ENCODE measurements at regions not wholly inside any gene's neighbourhood (a gene's known extent, or its start where the extent isn't known, plus 50 kb on each side); places are given as distances from the start of the nearest gene placed in this dataset.
"Not testable (repeated sequence)": the region's sequence is repeated elsewhere in the genome, so short reads cannot be mapped to it uniquely, and the experiment has no call there.

- not testable (repeated sequence) for H3K14ac ChIP-seq (ENCODE audit: low read length in 2 of 2); H3K36me3 ChIP-seq (ENCODE audit: control insufficient read depth in 1 of 2, insufficient read depth in 2 of 2, low read depth in 1 of 2, low read length in 2 of 2); H3K9ac ChIP-seq (ENCODE audit: low read length); H3K4me2 ChIP-seq (ENCODE audit: low read length, poor library complexity, severe bottlenecking); H3K27ac ChIP-seq (ENCODE audit: low read length, poor library complexity, severe bottlenecking); H4K8ac ChIP-seq (ENCODE audit: low read length); DNase-seq; H2BK5ac ChIP-seq (ENCODE audit: low read depth, low read length, poor library complexity, severe bottlenecking); H3K4me3 ChIP-seq (ENCODE audit: insufficient read depth in 1 of 2, low read depth in 1 of 2, low read length in 2 of 2); H3K79me1 ChIP-seq (replicated peaks; ENCODE audit: low read length, poor library complexity, severe bottlenecking); H4K91ac ChIP-seq (ENCODE audit: low read length); H2AK5ac ChIP-seq (ENCODE audit: low read length, severe bottlenecking); H3K27me3 ChIP-seq (ENCODE audit: control insufficient read depth in 1 of 2, insufficient read depth in 1 of 2, low read length in 2 of 2); H3K4me1 ChIP-seq (ENCODE audit: control insufficient read depth, insufficient read depth, low read depth, low read length); H2AFZ ChIP-seq (ENCODE audit: low read depth, low read length); H3K9me3 ChIP-seq (ENCODE audit: control insufficient read depth, low read length); H3K4ac ChIP-seq (ENCODE audit: low read depth in 1 of 2, low read length in 2 of 2); H2BK120ac ChIP-seq (ENCODE audit: low read depth, low read length); H3K23ac ChIP-seq (ENCODE audit: low read length in 2 of 2); H2BK15ac ChIP-seq (ENCODE audit: low read depth, poor library complexity, severe bottlenecking); H2BK12ac ChIP-seq (ENCODE audit: low read length in 2 of 2); H3K18ac ChIP-seq (ENCODE audit: low read depth in 1 of 2, low read length in 2 of 2)
- 73% methylated on average over 4 of the region's 4 CpGs for WGBS
Measured at GRCh38 chr6:164339442-164339841, 924.9 kb downstream of the QKI start.

GRCh38 chr6:164337925-164338397 lies 923.4 kb downstream of the QKI start:
- WGBS, result 80% methylated on average over 4 of the region's 4 CpGs

GRCh38 chr6:164337024-164337924 lies 922.8 kb downstream of the QKI start:
- H3K79me1 ChIP-seq (replicated peaks; ENCODE audit: low read length, poor library complexity, severe bottlenecking), result no peaks in the 10 kb centered on the region
- no peak overlapping the region for H3K18ac ChIP-seq (ENCODE audit: low read depth in 1 of 2, low read length in 2 of 2)
- H3K4me2 ChIP-seq (ENCODE audit: low read length, poor library complexity, severe bottlenecking), result no peak overlapping the region
- H3K4me1 ChIP-seq (ENCODE audit: control insufficient read depth, insufficient read depth, low read depth, low read length), result no peaks in the 10 kb centered on the region
- no peaks in the 10 kb centered on the region for H3K27me3 ChIP-seq (ENCODE audit: control insufficient read depth in 1 of 2, insufficient read depth in 1 of 2, low read length in 2 of 2)
- no peaks in the 10 kb centered on the region for H3K9me3 ChIP-seq (ENCODE audit: control insufficient read depth, low read length)
- no peak overlapping the region for H3K4ac ChIP-seq (ENCODE audit: low read depth in 1 of 2, low read length in 2 of 2)
- H3K9ac ChIP-seq (ENCODE audit: low read length), result no peak overlapping the region
- H3K4me3 ChIP-seq (ENCODE audit: insufficient read depth in 1 of 2, low read depth in 1 of 2, low read length in 2 of 2), result no peak overlapping the region
- H2BK5ac ChIP-seq (ENCODE audit: low read depth, low read length, poor library complexity, severe bottlenecking), result no peak overlapping the region
- no peak for DNase-seq
- no peak overlapping the region for H2AK5ac ChIP-seq (ENCODE audit: low read length, severe bottlenecking)
- no peak overlapping the region for H3K14ac ChIP-seq (ENCODE audit: low read length in 2 of 2)
- no peak overlapping the region for H2BK120ac ChIP-seq (ENCODE audit: low read depth, low read length)
- H4K8ac ChIP-seq (ENCODE audit: low read length), result no peak overlapping the region
- H2AFZ ChIP-seq (ENCODE audit: low read depth, low read length), result no peak overlapping the region
- H2BK12ac ChIP-seq (ENCODE audit: low read length in 2 of 2), result no peak overlapping the region
- no peak overlapping the region for H3K27ac ChIP-seq (ENCODE audit: low read length, poor library complexity, severe bottlenecking)
- no peak overlapping the region for H3K23ac ChIP-seq (ENCODE audit: low read length in 2 of 2)
- H4K91ac ChIP-seq (ENCODE audit: low read length), result no peak overlapping the region
- 97% methylated on average over 50 of the region's 50 CpGs for WGBS
- H2BK15ac ChIP-seq (ENCODE audit: low read depth, poor library complexity, severe bottlenecking), result no peak overlapping the region
- no peaks in the 10 kb centered on the region for H3K36me3 ChIP-seq (ENCODE audit: control insufficient read depth in 1 of 2, insufficient read depth in 2 of 2, low read depth in 1 of 2, low read length in 2 of 2)

More at GRCh38 chr6:164337925-164338397, 923.4 kb downstream of the QKI start:
- H2AK5ac ChIP-seq (ENCODE audit: low read length, severe bottlenecking), result no peak overlapping the region
- H3K4ac ChIP-seq (ENCODE audit: low read depth in 1 of 2, low read length in 2 of 2), result no peak overlapping the region
- H4K91ac ChIP-seq (ENCODE audit: low read length), result no peak overlapping the region
- H4K8ac ChIP-seq (ENCODE audit: low read length), result no peak overlapping the region
- no peak overlapping the region for H3K27ac ChIP-seq (ENCODE audit: low read length, poor library complexity, severe bottlenecking)
- H3K9ac ChIP-seq (ENCODE audit: low read length), result no peak overlapping the region
- no peak overlapping the region for H3K4me3 ChIP-seq (ENCODE audit: insufficient read depth in 1 of 2, low read depth in 1 of 2, low read length in 2 of 2)
- H3K23ac ChIP-seq (ENCODE audit: low read length in 2 of 2), result no peak overlapping the region
- no peak overlapping the region for H2AFZ ChIP-seq (ENCODE audit: low read depth, low read length)
- no peak overlapping the region for H3K4me2 ChIP-seq (ENCODE audit: low read length, poor library complexity, severe bottlenecking)
- H3K9me3 ChIP-seq (ENCODE audit: control insufficient read depth, low read length), result no peaks in the 10 kb centered on the region
- H2BK15ac ChIP-seq (ENCODE audit: low read depth, poor library complexity, severe bottlenecking), result no peak overlapping the region
- no peak overlapping the region for H2BK12ac ChIP-seq (ENCODE audit: low read length in 2 of 2)
- H3K79me1 ChIP-seq (replicated peaks; ENCODE audit: low read length, poor library complexity, severe bottlenecking), result no peaks in the 10 kb centered on the region
- H2BK120ac ChIP-seq (ENCODE audit: low read depth, low read length), result no peak overlapping the region
- no peak overlapping the region for H2BK5ac ChIP-seq (ENCODE audit: low read depth, low read length, poor library complexity, severe bottlenecking)
- no peak overlapping the region for H3K14ac ChIP-seq (ENCODE audit: low read length in 2 of 2)
- DNase-seq, result no peak
- H3K18ac ChIP-seq (ENCODE audit: low read depth in 1 of 2, low read length in 2 of 2), result no peak overlapping the region
- H3K27me3 ChIP-seq (ENCODE audit: control insufficient read depth in 1 of 2, insufficient read depth in 1 of 2, low read length in 2 of 2), result no peaks in the 10 kb centered on the region
- H3K36me3 ChIP-seq (ENCODE audit: control insufficient read depth in 1 of 2, insufficient read depth in 2 of 2, low read depth in 1 of 2, low read length in 2 of 2), result no peaks in the 10 kb centered on the region
- H3K4me1 ChIP-seq (ENCODE audit: control insufficient read depth, insufficient read depth, low read depth, low read length), result no peaks in the 10 kb centered on the region

- H2BK5ac ChIP-seq (ENCODE audit: low read depth, low read length, poor library complexity, severe bottlenecking), result no peak overlapping the region
- H2AK5ac ChIP-seq (ENCODE audit: low read length, severe bottlenecking), result no peak overlapping the region
- H3K9me3 ChIP-seq (ENCODE audit: control insufficient read depth, low read length), result no peaks in the 10 kb centered on the region
- no peak overlapping the region for H3K14ac ChIP-seq (ENCODE audit: low read length in 2 of 2)
- H2BK12ac ChIP-seq (ENCODE audit: low read length in 2 of 2), result no peak overlapping the region
- H2AFZ ChIP-seq (ENCODE audit: low read depth, low read length), result no peak overlapping the region
- H3K23ac ChIP-seq (ENCODE audit: low read length in 2 of 2), result no peak overlapping the region
- no peak overlapping the region for H3K27ac ChIP-seq (ENCODE audit: low read length, poor library complexity, severe bottlenecking)
- no peaks in the 10 kb centered on the region for H3K27me3 ChIP-seq (ENCODE audit: control insufficient read depth in 1 of 2, insufficient read depth in 1 of 2, low read length in 2 of 2)
- no peak overlapping the region for H3K9ac ChIP-seq (ENCODE audit: low read length)
- no peak overlapping the region for H3K4me2 ChIP-seq (ENCODE audit: low read length, poor library complexity, severe bottlenecking)
- no peak overlapping the region for H3K4ac ChIP-seq (ENCODE audit: low read depth in 1 of 2, low read length in 2 of 2)
- H4K8ac ChIP-seq (ENCODE audit: low read length), result no peak overlapping the region
- H4K91ac ChIP-seq (ENCODE audit: low read length), result no peak overlapping the region
- no peak overlapping the region for H3K18ac ChIP-seq (ENCODE audit: low read depth in 1 of 2, low read length in 2 of 2)
- H2BK120ac ChIP-seq (ENCODE audit: low read depth, low read length), result no peak overlapping the region
- no peaks in the 10 kb centered on the region for H3K36me3 ChIP-seq (ENCODE audit: control insufficient read depth in 1 of 2, insufficient read depth in 2 of 2, low read depth in 1 of 2, low read length in 2 of 2)
- H3K4me3 ChIP-seq (ENCODE audit: insufficient read depth in 1 of 2, low read depth in 1 of 2, low read length in 2 of 2), result no peak overlapping the region
- WGBS, result 74% methylated on average over 2 of the region's 2 CpGs
- DNase-seq, result no peak
- no peaks in the 10 kb centered on the region for H3K79me1 ChIP-seq (replicated peaks; ENCODE audit: low read length, poor library complexity, severe bottlenecking)
- no peaks in the 10 kb centered on the region for H3K4me1 ChIP-seq (ENCODE audit: control insufficient read depth, insufficient read depth, low read depth, low read length)
- H2BK15ac ChIP-seq (ENCODE audit: low read depth, poor library complexity, severe bottlenecking), result no peak overlapping the region
Measured at GRCh38 chr6:164336455-164336854, 921.9 kb downstream of the QKI start.
